SK-N-MC (cell line): ENCODE measurements at regions not wholly inside any gene's neighbourhood (a gene's known extent, or its start where the extent isn't known, plus 50 kb on each side); places are given as distances from the start of the nearest gene placed in this dataset.

ENCODE experiments used
- EZH2 ChIP-seq: fragments of 200-600 bp; sonication (generic); IDR thresholded peaks from one replicate; pipeline ENCODE4 v1.6.1; 2017; ENCODE audit warnings: antibody characterized with exemption
- FOXP2 ChIP-seq: optimal IDR thresholded peaks from 2 replicates; pipeline ENCODE3; 2011; ENCODE audit warnings: mild to moderate bottlenecking, moderate library complexity; ENCODE audit not compliant: insufficient read depth; ENCODE audit errors: extremely low read length, control extremely low read depth
- POLR2AphosphoS5 ChIP-seq: IDR thresholded peaks from 2 replicates; pipeline ENCODE4 v1.6.1; 2012; ENCODE audit warnings: mild to moderate bottlenecking, low read depth, low read length, borderline replicate concordance

DNA sequence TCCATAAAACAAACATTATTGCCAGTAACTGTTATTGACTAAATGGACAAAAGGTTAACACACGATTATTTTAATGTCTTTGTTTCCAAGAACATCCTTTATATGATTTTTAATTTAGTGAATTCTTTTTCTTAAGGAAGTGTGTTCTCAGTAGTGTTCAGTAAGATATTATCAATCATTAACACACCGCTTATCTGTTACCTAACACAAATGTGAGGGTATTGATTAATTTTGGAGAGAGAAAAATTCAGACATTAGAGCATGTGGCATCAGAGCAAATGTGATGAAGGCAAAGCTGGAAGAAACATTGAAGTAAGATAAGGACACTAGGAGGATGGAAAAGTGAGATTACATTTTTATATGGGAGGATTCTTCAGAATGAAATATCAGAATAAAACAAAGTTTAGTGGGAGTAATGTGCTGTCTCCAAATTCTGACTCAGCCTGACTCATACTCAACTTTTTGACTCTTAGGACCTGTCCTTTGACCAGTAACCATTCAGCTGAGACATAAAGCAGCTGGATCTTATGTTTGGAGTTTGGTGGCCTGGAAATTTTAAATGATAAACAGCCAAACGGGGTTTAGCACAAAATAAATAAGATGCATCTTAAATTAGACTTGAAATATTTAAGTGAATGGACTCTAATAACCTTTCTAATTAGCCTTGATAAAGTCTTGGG, 348.6 kb downstream of the CD109 start:
- TF ChIP-seq POLR2AphosphoS5 (no peak), EZH2 (no peak), FOXP2 (no peak)
